ENCODE measurements at regions not wholly inside any gene's neighbourhood (a gene's known extent, or its start where the extent isn't known, plus 50 kb on each side); places are given as distances from the start of the nearest gene placed in this dataset.

GRCh38 chr6:144534180-144534579 is 249.0 kb downstream of the UTRN start:
- CTCF ChIA-PET: no interaction called here

More at GRCh38 chr6:144534180-144534579, 249.0 kb downstream of the UTRN start:
- Mint-ChIP-seq H3K4me3 (no peak overlapping the region), H3K27ac (no peak overlapping the region), H3K36me3 (peaks cover 24% of the 10 kb centered on the region), H3K27me3 (ENCODE audit: low read depth) (no peaks in the 10 kb centered on the region), H3K4me1 (peaks cover 3% of the 10 kb centered on the region; the same call in 1 of the 2 replicates), H3K9me3 (no peaks in the 10 kb centered on the region)
- ATAC-seq (no peak), DNase-seq (ENCODE audit: low spot score) (no peak)
- POLR2A ChIA-PET: no interaction called here
- TF ChIP-seq E2F4 (CRISPR knock-in tag; IDR thresholded peaks at IDR 0.05; ENCODE audit: borderline replicate concordance, low read depth): no peak
- TF ChIP-seq MLX (CRISPR knock-in tag; IDR thresholded peaks at IDR 0.05): no peak
- TF ChIP-seq TP53 (CRISPR knock-in tag; IDR thresholded peaks at IDR 0.05): no peak
- no peak for TF ChIP-seq TEAD4 (CRISPR knock-in tag; IDR thresholded peaks at IDR 0.05)
- no peak for TF ChIP-seq E2F1 (CRISPR knock-in tag; IDR thresholded peaks at IDR 0.05)
- no peak for TF ChIP-seq GABPB1 (CRISPR knock-in tag; IDR thresholded peaks at IDR 0.05)
- TF ChIP-seq JAZF1 (CRISPR knock-in tag; IDR thresholded peaks at IDR 0.05): no peak
- TF ChIP-seq ATF3 (CRISPR knock-in tag; conservative IDR thresholded peaks at IDR 0.05): no peak
- TF ChIP-seq CREM (CRISPR knock-in tag; IDR thresholded peaks at IDR 0.05): no peak
- TF ChIP-seq FOXJ3 (CRISPR knock-in tag; IDR thresholded peaks at IDR 0.05; ENCODE audit: borderline replicate concordance): no peak
- TF ChIP-seq TCF7 (CRISPR knock-in tag; IDR thresholded peaks at IDR 0.05; ENCODE audit: low read depth): no peak
- no peak for TF ChIP-seq ARID4B (CRISPR knock-in tag; IDR thresholded peaks at IDR 0.05; ENCODE audit: borderline replicate concordance)
- no peak for TF ChIP-seq AFF4 (CRISPR knock-in tag; IDR thresholded peaks at IDR 0.05; ENCODE audit: borderline replicate concordance)
- TF ChIP-seq IRF1 (CRISPR knock-in tag; IDR thresholded peaks at IDR 0.05): no peak
- TF ChIP-seq ZNF281 (CRISPR knock-in tag; IDR thresholded peaks at IDR 0.05): no peak

All from WTC11 (cell line).